ENCODE measurements at regions not wholly inside any gene's neighbourhood (a gene's known extent, or its start where the extent isn't known, plus 50 kb on each side); places are given as distances from the start of the nearest gene placed in this dataset.

DNA sequence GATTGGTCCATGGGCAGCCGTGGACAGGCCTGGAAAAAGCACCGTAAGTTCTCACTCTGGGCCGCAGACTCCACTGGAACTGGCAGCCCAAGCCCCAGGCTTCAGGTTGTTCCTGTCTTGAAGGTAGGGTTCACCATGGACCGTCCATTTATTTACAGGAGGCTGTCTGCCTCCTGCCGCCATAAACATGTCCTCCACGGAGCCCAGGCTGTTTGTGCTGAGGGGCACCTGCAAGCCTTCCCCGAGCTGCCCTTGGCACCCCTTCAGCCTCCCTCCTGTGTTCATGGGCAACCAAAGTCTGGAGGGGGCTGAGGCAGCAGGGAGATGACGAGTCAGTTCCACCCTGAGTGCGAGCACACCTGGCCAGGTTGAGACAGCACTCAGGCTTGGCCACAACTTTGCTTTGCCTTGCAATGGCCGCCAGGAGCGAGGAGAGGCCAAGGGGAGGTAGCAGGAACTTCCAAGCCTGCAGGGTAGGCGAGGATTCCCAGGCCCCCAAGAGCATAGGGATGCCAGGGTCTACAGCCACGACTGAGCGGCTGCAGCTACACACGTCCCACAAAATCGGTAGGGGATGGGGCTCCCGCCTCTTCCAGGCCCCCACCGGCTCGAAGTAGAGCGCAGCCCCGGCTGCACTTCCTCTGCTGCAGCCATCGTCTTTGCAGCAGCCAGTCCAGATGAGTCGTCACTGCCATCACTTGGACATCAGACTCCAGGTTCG lies 1625.6 kb upstream of the ACO1 start:
- TF ChIP-seq, protein P1, sequence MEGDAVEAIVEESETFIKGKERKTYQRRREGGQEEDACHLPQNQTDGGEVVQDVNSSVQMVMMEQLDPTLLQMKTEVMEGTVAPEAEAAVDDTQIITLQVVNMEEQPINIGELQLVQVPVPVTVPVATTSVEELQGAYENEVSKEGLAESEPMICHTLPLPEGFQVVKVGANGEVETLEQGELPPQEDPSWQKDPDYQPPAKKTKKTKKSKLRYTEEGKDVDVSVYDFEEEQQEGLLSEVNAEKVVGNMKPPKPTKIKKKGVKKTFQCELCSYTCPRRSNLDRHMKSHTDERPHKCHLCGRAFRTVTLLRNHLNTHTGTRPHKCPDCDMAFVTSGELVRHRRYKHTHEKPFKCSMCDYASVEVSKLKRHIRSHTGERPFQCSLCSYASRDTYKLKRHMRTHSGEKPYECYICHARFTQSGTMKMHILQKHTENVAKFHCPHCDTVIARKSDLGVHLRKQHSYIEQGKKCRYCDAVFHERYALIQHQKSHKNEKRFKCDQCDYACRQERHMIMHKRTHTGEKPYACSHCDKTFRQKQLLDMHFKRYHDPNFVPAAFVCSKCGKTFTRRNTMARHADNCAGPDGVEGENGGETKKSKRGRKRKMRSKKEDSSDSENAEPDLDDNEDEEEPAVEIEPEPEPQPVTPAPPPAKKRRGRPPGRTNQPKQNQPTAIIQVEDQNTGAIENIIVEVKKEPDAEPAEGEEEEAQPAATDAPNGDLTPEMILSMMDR (IDR thresholded peaks at IDR 0.05; ENCODE audit: low read depth, low read length), result no peak
- TF ChIP-seq EZH2phosphoT487 (IDR thresholded peaks at IDR 0.05; ENCODE audit: low read depth), result no peak
